Lower leg skin (tissue), 4 donors: ENCODE measurements at regions not wholly inside any gene's neighbourhood (a gene's known extent, or its start where the extent isn't known, plus 50 kb on each side); places are given as distances from the start of the nearest gene placed in this dataset.

Source experiments
- DNase-seq, 2 donors: peaks; one replicate each; pipeline ENCODE4 v3.0.0-alpha.2; 2019; ENCODE audit warnings: low spot score in 2 of 2
- H3K4me3 ChIP-seq: fragments of 200-600 bp; sonication (generic); 2 replicates; pipeline ENCODE4 v1.5.1; 2017; ENCODE audit warnings: mild to moderate bottlenecking, low read depth; ENCODE audit not compliant: poor library complexity, severe bottlenecking
- POLR2A ChIP-seq, 2 donors: fragments of 450-650 bp; IDR thresholded peaks; one replicate each; pipeline ENCODE4 v1.6.1; 2016 to 2017; ENCODE audit warnings: antibody characterized with exemption in 2 of 2, mild to moderate bottlenecking in 1 of 2, moderate library complexity in 1 of 2
- WGBS, 2 donors: methylation state at CpG; one replicate each; pipeline ENCODE4 v1.1.5; 2018; 5-methylcytosine and 5-hydroxymethylcytosine counted together
- intact Hi-C: fragments of 100-400 bp; cut with DNase I; formaldehyde crosslinking; loops from one replicate; pipeline ENCODE4 v1.15.0; 2023; ENCODE audit warnings: low total_unique reads
- TF ChIP-seq, protein P1 (sequence below), 3 donors: fragments of 450-650 bp; IDR thresholded peaks; one replicate each; pipeline ENCODE4 v1.5.1; 2016; ENCODE audit warnings: antibody characterized with exemption in 3 of 3, mild to moderate bottlenecking in 3 of 3, moderate library complexity in 2 of 3

DNA sequence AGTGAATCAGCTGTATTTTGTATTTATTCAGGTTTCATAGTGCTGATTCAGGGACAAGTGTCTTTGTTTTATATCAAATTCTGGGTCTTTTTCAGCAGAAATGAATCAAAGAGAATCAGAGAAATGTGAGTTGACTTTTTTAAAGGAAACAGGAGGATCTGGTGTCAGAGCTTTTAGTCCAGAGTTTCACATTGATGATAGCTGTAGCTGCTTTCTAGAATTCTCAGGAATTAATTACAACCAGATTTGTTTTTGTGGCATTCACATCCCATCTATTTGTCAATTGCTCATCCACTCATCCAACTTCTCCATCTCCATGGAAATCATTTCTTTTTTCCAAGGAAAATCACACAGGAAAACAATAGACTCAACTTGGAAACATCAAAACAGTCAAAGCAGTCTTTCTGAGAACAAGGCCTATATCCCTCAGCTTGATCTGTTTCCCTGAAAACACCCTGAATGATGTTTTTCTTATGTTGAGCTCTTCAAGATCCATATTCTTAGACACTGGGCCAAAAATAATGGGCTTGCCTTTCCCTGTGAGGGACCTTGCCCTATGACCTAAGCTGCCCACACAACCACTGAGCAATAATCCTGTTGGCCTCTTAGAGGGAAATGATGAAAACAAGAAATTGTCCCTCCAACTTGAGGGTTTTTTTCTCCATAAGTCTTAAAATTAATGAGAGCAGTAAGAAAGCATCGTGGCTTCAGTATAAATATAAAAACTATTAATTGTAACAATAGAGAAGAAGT, 249.5 kb upstream of the FN1 start:
- TF ChIP-seq, protein P1, sequence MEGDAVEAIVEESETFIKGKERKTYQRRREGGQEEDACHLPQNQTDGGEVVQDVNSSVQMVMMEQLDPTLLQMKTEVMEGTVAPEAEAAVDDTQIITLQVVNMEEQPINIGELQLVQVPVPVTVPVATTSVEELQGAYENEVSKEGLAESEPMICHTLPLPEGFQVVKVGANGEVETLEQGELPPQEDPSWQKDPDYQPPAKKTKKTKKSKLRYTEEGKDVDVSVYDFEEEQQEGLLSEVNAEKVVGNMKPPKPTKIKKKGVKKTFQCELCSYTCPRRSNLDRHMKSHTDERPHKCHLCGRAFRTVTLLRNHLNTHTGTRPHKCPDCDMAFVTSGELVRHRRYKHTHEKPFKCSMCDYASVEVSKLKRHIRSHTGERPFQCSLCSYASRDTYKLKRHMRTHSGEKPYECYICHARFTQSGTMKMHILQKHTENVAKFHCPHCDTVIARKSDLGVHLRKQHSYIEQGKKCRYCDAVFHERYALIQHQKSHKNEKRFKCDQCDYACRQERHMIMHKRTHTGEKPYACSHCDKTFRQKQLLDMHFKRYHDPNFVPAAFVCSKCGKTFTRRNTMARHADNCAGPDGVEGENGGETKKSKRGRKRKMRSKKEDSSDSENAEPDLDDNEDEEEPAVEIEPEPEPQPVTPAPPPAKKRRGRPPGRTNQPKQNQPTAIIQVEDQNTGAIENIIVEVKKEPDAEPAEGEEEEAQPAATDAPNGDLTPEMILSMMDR (IDR thresholded peaks at IDR 0.05) = no peak
- no peak for TF ChIP-seq POLR2A (IDR thresholded peaks at IDR 0.05)
- no peak overlapping the region for H3K4me3 ChIP-seq
- DNase-seq = no peak
- 49 to 52% methylated on average over 1 of the region's 1 CpG for WGBS, 2 donors
- intact Hi-C loops = no loop called here

DNA sequence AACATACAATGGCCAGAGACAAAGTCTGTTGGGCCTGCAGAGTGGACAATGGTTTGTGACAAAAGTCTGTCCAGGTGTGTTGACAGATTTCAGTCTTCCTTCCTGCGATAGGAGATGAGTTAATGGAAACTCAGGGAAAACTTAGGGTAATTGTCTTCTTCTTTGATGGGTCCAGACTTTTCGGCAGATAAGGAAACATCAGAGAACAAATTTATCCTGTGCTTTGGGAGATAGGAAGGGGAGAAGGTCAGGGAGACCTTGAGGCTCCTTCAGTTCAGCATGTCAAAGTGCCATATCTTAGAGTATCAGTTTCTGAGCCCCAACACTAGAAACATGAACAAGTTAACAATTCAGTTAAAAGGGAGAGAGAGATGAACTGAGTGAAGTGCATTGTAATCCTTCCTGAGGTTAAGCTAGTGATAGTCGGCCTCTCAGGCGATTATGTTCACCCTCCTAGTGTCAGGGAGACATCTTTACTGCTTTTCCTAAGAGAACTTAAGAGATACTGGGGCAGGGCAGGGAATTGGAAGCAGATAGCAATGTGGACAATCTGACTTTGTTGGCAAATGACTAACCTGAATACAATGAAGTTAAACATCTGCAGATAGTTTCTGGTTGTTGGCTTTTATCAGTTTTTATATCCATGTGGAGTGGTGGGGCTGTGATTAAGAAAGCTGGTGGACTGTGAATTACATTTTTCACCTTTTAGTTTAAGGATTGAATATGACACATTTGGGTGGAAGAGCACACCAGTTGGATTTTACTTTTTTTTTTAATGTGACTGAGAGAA, 248.8 kb upstream of the FN1 start:
- WGBS, 2 donors = 76 to 79% methylated on average over 4 of the region's 4 CpGs
- TF ChIP-seq, protein P1 (IDR thresholded peaks at IDR 0.05) = no peak
- TF ChIP-seq POLR2A (IDR thresholded peaks at IDR 0.05) = no peak
- intact Hi-C loops = no loop called here
- DNase-seq = no peak
- H3K4me3 ChIP-seq = no peak overlapping the region

DNA sequence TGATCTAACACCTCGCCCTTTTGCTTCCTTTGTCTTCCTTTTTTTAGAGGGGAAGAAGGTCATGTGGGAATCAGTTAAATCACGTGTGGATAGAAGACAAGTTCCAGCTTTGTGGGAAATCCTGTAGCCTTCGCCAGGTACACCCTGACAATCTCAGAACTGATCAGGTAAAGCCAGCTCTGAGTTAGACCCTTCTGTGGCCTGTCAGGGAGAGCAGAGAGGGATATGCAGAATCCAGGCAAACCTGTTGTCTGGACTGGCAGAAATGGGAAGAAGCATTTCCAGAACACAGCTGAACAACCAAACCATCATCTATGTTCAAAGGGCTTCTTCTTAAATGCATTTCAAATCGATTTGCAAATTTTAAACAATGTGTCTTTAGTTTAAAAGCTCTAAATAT, 247.4 kb upstream of the FN1 start:
- H3K4me3 ChIP-seq = no peak overlapping the region
- TF ChIP-seq POLR2A (IDR thresholded peaks at IDR 0.05) = no peak
- TF ChIP-seq, protein P1 (IDR thresholded peaks at IDR 0.05) = no peak
- intact Hi-C loops = no loop called here
- WGBS, 2 donors = 70 to 76% methylated on average over 4 of the region's 4 CpGs
- no peak for DNase-seq

DNA sequence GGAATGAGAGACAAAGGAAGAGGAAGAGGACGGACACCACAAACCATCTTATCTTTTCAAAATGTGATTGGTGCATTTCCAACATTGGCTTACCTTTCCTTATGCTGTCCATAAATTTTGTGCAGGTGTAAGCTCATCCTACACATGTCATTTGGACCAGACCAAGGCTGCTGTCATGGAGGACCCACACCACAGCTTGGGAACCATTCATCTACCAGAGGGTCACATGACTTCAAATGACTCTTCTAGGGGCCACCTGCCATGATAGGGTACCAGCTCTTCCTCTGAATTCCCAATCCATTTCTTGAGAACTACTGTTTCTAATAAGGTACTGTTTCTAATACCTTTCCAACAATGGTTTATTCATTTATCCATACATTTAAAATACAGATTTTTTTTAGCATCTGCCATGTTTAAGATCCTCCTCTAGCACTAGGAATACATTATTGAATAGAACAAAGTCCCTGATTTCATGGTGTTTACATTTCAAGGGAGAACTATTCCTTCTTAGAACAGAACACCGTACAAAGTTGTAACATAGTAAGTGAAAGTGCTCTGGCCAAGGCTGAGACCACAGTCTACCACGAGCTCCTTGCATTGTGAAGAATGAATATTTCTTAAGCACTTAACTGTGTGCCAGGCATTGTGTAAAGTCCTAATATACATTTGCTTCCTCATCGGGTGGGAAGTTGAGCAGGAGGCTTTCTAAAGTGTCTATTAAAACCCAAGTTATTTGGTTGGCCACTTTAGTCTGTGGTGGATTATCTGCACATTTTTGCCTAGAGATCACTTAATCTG, 246.1 kb upstream of the FN1 start:
- 80 to 85% methylated on average over 4 of the region's 4 CpGs for WGBS, 2 donors
- H3K4me3 ChIP-seq = no peak overlapping the region
- intact Hi-C loops = no loop called here
- DNase-seq = no peak
- no peak for TF ChIP-seq POLR2A (IDR thresholded peaks at IDR 0.05)
- TF ChIP-seq, protein P1 (IDR thresholded peaks at IDR 0.05) = no peak

DNA sequence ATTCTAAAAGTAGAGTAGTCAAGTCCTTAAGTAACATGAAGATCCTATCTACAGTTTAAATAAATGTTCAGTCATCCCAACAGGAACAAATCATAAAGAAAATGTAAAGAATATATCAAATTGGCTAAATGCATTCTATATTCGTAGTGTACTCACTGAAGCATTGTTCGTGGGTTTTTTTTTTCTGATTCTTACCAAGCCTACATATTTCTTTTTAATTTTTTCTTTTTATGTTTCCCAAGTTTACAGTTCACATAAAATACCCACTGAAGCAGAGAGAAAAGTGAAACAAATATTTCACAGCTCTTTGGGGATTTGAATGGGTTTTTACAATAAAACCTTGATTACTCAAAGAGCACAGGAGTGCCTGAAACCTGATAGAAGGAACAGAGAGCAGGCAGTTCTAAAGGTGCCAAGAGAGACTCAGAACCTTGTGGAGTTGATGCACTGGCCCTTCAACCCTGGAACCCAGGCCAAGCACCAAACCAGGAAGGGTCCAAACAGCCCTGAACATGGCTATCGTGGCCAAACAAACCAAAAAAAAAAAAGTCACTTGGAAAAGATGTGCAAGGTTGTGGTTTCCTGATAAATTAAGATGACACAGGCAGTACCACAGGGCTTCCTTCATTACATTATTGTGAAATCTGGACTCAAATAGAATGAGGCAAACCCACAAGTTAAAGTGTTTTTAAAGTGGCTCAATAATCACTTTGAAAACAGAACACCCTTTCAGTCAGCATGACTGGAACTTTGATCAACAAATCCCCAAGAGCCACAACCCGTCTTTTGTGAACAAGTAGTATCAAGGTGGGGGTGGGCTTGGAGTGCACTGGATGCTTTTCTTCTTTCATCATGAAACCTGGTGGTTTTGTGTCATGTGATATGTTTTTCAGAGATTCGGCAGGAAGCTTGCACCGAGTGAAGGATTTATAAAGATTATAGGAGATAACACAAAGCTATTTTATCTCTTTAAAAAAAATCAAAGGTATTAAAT, 245.0 kb upstream of the FN1 start:
- intact Hi-C loops = no loop called here
- no peak for DNase-seq
- no peak overlapping the region for H3K4me3 ChIP-seq
- 47 to 50% methylated on average over 6 of the region's 6 CpGs for WGBS, 2 donors
- TF ChIP-seq, protein P1 (IDR thresholded peaks at IDR 0.05) = no peak
- no peak for TF ChIP-seq POLR2A (IDR thresholded peaks at IDR 0.05)
